ENCODE measurements at regions not wholly inside any gene's neighbourhood (a gene's known extent, or its start where the extent isn't known, plus 50 kb on each side); places are given as distances from the start of the nearest gene placed in this dataset.

- TF ChIP-seq CTCF (IDR thresholded peaks at IDR 0.05), result no peak
- ATAC-seq (ENCODE audit: low FRiP score) (no peak), DNase-seq (ENCODE audit: low spot score) (no peak)
These were observed 1274.2 kb upstream of the GBE1 start for GRCh38 chr3:83035704-83036010.

DNA sequence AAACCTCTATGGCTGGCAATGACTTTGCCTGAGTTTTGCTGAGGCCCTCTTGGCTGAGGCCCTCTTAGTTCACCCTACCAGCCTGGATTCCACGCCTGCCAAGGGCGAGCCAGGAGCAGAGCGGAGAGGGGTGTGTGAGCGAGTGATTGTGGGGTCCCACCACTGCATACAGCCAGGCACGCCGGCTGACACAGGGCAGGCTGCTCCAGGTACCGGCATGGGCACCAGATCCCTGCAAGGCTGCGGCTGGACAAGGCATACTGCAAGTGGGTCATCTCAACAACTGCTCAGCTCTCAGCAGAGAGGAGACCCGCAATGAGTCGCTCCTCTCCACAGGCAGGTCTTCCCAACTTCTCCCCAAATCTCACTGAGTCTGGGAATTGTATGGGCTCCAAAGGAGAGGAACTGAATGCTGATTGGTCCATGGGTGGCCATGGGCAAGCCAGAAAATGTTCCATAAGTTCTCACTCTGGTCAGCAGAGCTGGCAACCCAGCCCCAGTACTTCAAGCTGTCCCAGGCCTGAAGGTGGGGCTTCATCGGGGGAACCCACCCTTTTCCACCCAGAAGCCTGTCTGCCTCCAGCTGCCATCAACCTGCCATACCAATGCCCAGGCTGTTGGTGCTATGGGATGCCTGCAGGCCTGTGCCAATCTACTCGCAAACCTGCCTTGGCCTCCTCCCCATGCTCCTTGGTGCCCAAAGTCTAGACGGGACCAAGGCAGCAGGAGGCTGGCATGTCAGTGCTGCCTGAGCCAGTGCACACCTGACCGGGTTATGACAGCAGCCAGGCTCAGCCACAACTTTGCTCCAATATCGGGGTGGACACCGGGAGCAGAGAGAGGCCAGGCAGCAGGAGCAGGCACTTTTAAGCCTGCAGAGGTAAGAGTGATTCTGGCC, 1273.6 kb upstream of the GBE1 start:
- DNase-seq (ENCODE audit: low spot score), result no peak
- ATAC-seq (ENCODE audit: low FRiP score), result no peak
- TF ChIP-seq CTCF (IDR thresholded peaks at IDR 0.05), result no peak

DNA sequence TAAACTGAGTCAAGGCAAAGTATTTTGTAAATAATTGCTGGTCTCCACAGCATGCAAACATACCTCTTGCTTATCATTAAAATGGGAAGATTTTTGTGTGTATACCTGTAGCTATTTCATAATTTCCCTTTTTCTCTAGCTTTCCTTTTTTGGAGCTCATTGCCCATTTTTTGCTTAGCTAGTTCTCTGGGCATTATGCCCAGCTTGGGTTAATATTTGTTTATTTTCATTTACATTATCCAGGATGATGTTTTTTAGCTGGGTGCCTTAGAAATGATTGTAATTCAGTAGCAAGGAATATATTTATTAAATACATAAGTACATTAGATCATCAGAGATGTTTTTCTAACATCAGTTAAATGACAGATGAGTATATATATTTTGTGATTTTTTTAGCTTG, 1271.7 kb upstream of the GBE1 start:
- no peak for TF ChIP-seq CTCF (IDR thresholded peaks at IDR 0.05)
- no peak for ATAC-seq (ENCODE audit: low FRiP score)
- DNase-seq (ENCODE audit: low spot score), result no peak

- no peak for TF ChIP-seq CTCF (IDR thresholded peaks at IDR 0.05)
- ATAC-seq (ENCODE audit: low FRiP score), result no peak
- no peak for DNase-seq (ENCODE audit: low spot score)
These were observed 1261.6 kb upstream of the GBE1 start for GRCh38 chr3:83023086-83023485.

GRCh38 chr3:83011481-83011880, 1250.0 kb upstream of the GBE1 start:
- ATAC-seq (ENCODE audit: low FRiP score) (no peak), DNase-seq (ENCODE audit: low spot score) (no peak)
- no peak for TF ChIP-seq CTCF (IDR thresholded peaks at IDR 0.05)

DNA sequence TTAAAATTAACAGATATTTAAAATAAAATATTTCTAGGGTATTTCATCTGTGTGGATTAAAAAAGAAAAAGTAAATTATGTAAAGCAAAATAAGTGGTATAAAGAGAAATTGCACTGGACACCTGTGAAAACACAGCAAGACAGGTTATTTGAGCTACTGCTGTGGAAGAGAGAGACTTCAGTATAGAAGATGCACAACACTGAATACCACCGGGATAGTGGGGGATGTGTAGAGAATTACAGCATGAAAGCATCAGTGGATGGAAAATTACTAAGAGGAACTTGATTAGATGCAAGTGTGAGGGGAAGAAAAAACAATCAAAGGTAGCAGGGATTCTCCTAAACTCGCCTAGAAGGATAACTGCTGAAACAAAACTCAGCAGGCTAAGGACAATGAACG, 1242.5 kb upstream of the GBE1 start:
- DNase-seq (ENCODE audit: low spot score), result no peak
- no peak for TF ChIP-seq CTCF (IDR thresholded peaks at IDR 0.05)
- ATAC-seq (ENCODE audit: low FRiP score), result no peak

GRCh38 chr3:83002869-83003445, 1241.5 kb upstream of the GBE1 start:
- TF ChIP-seq CTCF (IDR thresholded peaks at IDR 0.05), result no peak
- DNase-seq (ENCODE audit: low spot score) (no peak), ATAC-seq (ENCODE audit: low FRiP score) (no peak)
